SH-SY5Y (cell line): ENCODE measurements at regions not wholly inside any gene's neighbourhood (a gene's known extent, or its start where the extent isn't known, plus 50 kb on each side); places are given as distances from the start of the nearest gene placed in this dataset.

Source experiments
- GATA2 ChIP-seq: IDR thresholded peaks from 2 replicates; pipeline ENCODE4 v1.6.1; 2011; ENCODE audit warnings: mild to moderate bottlenecking, low read depth, low read length
- GATA3 ChIP-seq: IDR thresholded peaks from 2 replicates; pipeline ENCODE4 v1.6.1; 2011; ENCODE audit warnings: low read depth, mild to moderate bottlenecking, low read length, moderate library complexity

DNA sequence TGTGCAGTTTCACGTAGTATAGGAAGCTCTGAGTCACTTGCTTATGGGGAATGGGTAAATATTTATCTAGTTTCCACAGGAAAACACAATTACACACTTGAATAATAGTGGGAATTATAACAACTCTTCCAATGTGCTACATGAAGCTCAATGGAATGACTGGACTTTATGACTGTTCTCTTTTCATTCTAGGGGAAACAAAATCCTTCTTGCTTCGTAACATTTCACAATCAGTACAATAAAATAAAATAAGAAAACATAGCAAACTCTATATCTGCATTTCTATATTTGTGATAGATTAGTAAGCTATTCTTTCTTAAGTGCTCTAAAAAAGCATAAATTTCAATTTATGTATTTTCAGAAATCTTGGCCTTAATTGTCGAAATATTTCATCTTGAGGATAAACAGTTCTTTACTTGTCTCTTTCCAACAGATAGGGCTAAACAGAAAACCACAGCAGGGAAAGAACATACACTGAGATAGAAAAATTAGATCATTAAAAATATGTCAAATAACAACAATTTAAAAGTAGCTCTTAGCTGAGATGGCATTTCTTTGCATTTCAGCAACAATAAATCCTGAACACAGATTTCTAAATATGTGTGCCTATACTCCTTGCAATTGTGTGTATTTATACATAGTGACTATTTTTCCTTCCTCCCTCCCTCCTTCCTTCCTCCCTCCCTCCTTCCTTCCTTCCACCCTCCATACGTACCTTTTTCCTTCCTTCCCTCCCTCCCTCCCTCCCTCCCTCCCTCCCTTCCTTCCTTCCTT lies 395.5 kb upstream of the KCNMB2 start:
- TF ChIP-seq GATA2 (no peak), GATA3 (no peak)
